Liver (tissue), 8 donors: ENCODE measurements at regions not wholly inside any gene's neighbourhood (a gene's known extent, or its start where the extent isn't known, plus 50 kb on each side); places are given as distances from the start of the nearest gene placed in this dataset.

ENCODE experiments used
- DNase-seq: peaks from one replicate; pipeline ENCODE4 v3.0.0-alpha.2; 2017; ENCODE audit warnings: low spot score
- H3K27ac ChIP-seq, 2 donors: one replicate each; pipeline ENCODE4 v1.7.0; 2013; ENCODE audit warnings: inconsistent platforms in 2 of 2, low read length in 2 of 2, control low read depth in 1 of 2, low read depth in 1 of 2, mild to moderate bottlenecking in 1 of 2
- H3K27me3 ChIP-seq, 4 donors: one replicate each; pipeline versions ENCODE4 v1.6.1 to v1.7.0; 2013; ENCODE audit warnings: low read length in 3 of 4, inconsistent platforms in 1 of 4, mild to moderate bottlenecking in 1 of 4, moderate library complexity in 1 of 4; ENCODE audit not compliant: control insufficient read depth in 4 of 4, insufficient read depth in 4 of 4
- H3K36me3 ChIP-seq, 4 donors: one replicate each; pipeline versions ENCODE4 v1.6.1 to v1.7.0; 2013; ENCODE audit warnings: low read length in 3 of 4, mild to moderate bottlenecking in 3 of 4, low read depth in 1 of 4, moderate library complexity in 1 of 4; ENCODE audit not compliant: control insufficient read depth in 4 of 4, insufficient read depth in 3 of 4
- H3K4me1 ChIP-seq, 4 donors: one replicate each; pipeline versions ENCODE4 v1.6.1 to v1.7.0; 2013; ENCODE audit warnings: low read length in 3 of 4, mild to moderate bottlenecking in 3 of 4, moderate library complexity in 1 of 4; ENCODE audit not compliant: control insufficient read depth in 4 of 4, insufficient read depth in 4 of 4
- H3K4me3 ChIP-seq, 3 donors: one replicate each; pipeline versions ENCODE4 v1.6.1 to v1.7.0; 2013; ENCODE audit warnings: low read length in 3 of 3, control low read depth in 1 of 3, low read depth in 1 of 3, mild to moderate bottlenecking in 1 of 3
- H3K9ac ChIP-seq, 2 donors: one replicate each; pipeline ENCODE4 v1.7.0; 2013; ENCODE audit warnings: low read length in 2 of 2, mild to moderate bottlenecking in 2 of 2, moderate library complexity in 2 of 2, control low read depth in 1 of 2, low read depth in 1 of 2
- H3K9me3 ChIP-seq, 4 donors: one replicate each; pipeline versions ENCODE4 v1.6.1 to v1.7.0; 2013; ENCODE audit warnings: low read length in 3 of 4; ENCODE audit not compliant: control insufficient read depth in 4 of 4
- EGR1 ChIP-seq, 2 donors: IDR thresholded peaks; 2 replicates each; pipeline ENCODE4 v1.6.1; 2016 to 2018; ENCODE audit warnings: antibody characterized with exemption in 2 of 2, low read depth in 2 of 2
- FOXA1 ChIP-seq: IDR thresholded peaks from 2 replicates; pipeline ENCODE4 v1.6.1; 2016; ENCODE audit warnings: antibody characterized with exemption
- FOXA2 ChIP-seq: IDR thresholded peaks from 2 replicates; pipeline ENCODE4 v1.6.1; 2016; ENCODE audit warnings: antibody characterized with exemption
- GABPA ChIP-seq, 2 donors: IDR thresholded peaks in 1 of 2; conservative IDR thresholded peaks in 1 of 2; 2 replicates each; pipeline ENCODE4 v1.6.1; 2016; ENCODE audit warnings: antibody characterized with exemption in 2 of 2, mild to moderate bottlenecking in 1 of 2, moderate library complexity in 1 of 2
- HNF4G ChIP-seq: IDR thresholded peaks from 2 replicates; pipeline ENCODE4 v1.6.1; 2016; ENCODE audit warnings: antibody characterized with exemption
- JUND ChIP-seq, 2 donors: IDR thresholded peaks; 2 replicates each; pipeline ENCODE4 v1.6.1; 2016; ENCODE audit warnings: antibody characterized with exemption in 2 of 2
- NR2F2 ChIP-seq: IDR thresholded peaks from 2 replicates; pipeline ENCODE4 v1.6.1; 2016; ENCODE audit warnings: antibody characterized with exemption
- RAD21 ChIP-seq, 2 donors: IDR thresholded peaks; 2 replicates each; pipeline ENCODE4 v1.6.1; 2016; ENCODE audit warnings: antibody characterized with exemption in 2 of 2, mild to moderate bottlenecking in 2 of 2
- RXRA ChIP-seq, 2 donors: IDR thresholded peaks; 2 replicates each; pipeline ENCODE4 v1.6.1; 2017 to 2018; ENCODE audit warnings: antibody characterized with exemption in 2 of 2, mild to moderate bottlenecking in 1 of 2
- SP1 ChIP-seq: IDR thresholded peaks from 2 replicates; pipeline ENCODE4 v1.6.1; 2018; ENCODE audit warnings: antibody characterized with exemption, mild to moderate bottlenecking
- TAF1 ChIP-seq: conservative IDR thresholded peaks from 2 replicates; pipeline ENCODE4 v1.6.1; 2016; ENCODE audit warnings: antibody characterized with exemption, mild to moderate bottlenecking
- YY1 ChIP-seq: IDR thresholded peaks from 2 replicates; pipeline ENCODE4 v1.6.1; 2016; ENCODE audit warnings: antibody characterized with exemption, mild to moderate bottlenecking
- WGBS: extraction: QIAGEN DNeasy Blood & Tissue Kit; methylation state at CpG from one replicate; pipeline ENCODE4 v1.1.7; 2013; 5-methylcytosine and 5-hydroxymethylcytosine counted together
- TF ChIP-seq, protein P1 (sequence below): IDR thresholded peaks from 2 replicates; pipeline ENCODE4 v1.6.1; 2016; ENCODE audit warnings: antibody characterized with exemption
- TF ChIP-seq, protein P2 (sequence below): IDR thresholded peaks from 2 replicates; pipeline ENCODE4 v1.6.1; 2016; ENCODE audit warnings: antibody characterized with exemption
- TF ChIP-seq, protein P3 (sequence below): fragments of 150-350 bp; IDR thresholded peaks from 2 replicates; pipeline ENCODE4 v1.5.1; 2017; ENCODE audit warnings: improper control_type of control experiment, low read depth, low read length; ENCODE audit not compliant: missing input control
- TF ChIP-seq, protein P4 (sequence below): IDR thresholded peaks from 2 replicates; pipeline ENCODE4 v1.6.1; 2016; ENCODE audit warnings: antibody characterized with exemption
- TF ChIP-seq, protein P5 (sequence below): IDR thresholded peaks from 2 replicates; pipeline ENCODE4 v1.6.1; 2016; ENCODE audit warnings: antibody characterized with exemption, mild to moderate bottlenecking
- donor health status: healthy.
- donor health status: healthy.
- donor health status: healthy.
- donor health status: healthy.
- donor health status: healthy.

DNA sequence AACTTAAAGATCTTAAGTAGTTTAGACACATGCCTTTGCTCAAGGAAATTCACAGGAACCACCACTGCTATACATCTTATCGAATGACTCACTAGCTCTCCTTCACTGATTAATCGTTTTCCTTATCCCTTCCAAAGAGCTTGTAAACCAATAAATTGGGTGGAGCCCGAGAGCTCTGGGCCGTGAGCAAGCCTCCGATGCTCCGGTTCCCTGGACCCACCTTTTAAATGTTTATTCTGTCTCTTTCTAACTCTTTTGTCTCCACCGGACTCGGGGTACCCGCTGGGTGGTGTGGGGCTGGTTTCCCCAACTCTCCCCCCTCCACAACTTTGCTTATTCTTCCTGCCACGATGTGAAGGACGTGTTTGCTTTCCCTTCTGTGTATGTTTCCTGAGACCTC lies 292.9 kb upstream of the TMEFF2 start:
- Histone ChIP-seq H3K4me3 (no peak overlapping the region), H3K4me1 (no peaks in the 10 kb centered on the region), H3K36me3 (no peaks in the 10 kb centered on the region), H3K9ac (no peak overlapping the region), H3K27me3 (peaks cover 0 to 6% (median 0%) of the 10 kb centered on the region in 4 donors), H3K9me3 (peaks cover 0 to 4% (median under 1%) of the 10 kb centered on the region in 4 donors), H3K27ac (no peak overlapping the region)
- TF ChIP-seq FOXA1 = no peak
- TF ChIP-seq, protein P1, sequence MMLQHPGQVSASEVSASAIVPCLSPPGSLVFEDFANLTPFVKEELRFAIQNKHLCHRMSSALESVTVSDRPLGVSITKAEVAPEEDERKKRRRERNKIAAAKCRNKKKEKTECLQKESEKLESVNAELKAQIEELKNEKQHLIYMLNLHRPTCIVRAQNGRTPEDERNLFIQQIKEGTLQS = no peak
- no peak for TF ChIP-seq FOXA2
- TF ChIP-seq JUND (IDR thresholded peaks at IDR 0.05) = no peak
- TF ChIP-seq YY1 = no peak
- no peak for TF ChIP-seq NR2F2
- no peak for TF ChIP-seq RXRA (IDR thresholded peaks at IDR 0.05)
- TF ChIP-seq, protein P2, sequence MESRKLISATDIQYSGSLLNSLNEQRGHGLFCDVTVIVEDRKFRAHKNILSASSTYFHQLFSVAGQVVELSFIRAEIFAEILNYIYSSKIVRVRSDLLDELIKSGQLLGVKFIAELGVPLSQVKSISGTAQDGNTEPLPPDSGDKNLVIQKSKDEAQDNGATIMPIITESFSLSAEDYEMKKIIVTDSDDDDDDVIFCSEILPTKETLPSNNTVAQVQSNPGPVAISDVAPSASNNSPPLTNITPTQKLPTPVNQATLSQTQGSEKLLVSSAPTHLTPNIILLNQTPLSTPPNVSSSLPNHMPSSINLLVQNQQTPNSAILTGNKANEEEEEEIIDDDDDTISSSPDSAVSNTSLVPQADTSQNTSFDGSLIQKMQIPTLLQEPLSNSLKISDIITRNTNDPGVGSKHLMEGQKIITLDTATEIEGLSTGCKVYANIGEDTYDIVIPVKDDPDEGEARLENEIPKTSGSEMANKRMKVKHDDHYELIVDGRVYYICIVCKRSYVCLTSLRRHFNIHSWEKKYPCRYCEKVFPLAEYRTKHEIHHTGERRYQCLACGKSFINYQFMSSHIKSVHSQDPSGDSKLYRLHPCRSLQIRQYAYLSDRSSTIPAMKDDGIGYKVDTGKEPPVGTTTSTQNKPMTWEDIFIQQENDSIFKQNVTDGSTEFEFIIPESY = no peak
- TF ChIP-seq HNF4G = no peak
- TF ChIP-seq, protein P3, sequence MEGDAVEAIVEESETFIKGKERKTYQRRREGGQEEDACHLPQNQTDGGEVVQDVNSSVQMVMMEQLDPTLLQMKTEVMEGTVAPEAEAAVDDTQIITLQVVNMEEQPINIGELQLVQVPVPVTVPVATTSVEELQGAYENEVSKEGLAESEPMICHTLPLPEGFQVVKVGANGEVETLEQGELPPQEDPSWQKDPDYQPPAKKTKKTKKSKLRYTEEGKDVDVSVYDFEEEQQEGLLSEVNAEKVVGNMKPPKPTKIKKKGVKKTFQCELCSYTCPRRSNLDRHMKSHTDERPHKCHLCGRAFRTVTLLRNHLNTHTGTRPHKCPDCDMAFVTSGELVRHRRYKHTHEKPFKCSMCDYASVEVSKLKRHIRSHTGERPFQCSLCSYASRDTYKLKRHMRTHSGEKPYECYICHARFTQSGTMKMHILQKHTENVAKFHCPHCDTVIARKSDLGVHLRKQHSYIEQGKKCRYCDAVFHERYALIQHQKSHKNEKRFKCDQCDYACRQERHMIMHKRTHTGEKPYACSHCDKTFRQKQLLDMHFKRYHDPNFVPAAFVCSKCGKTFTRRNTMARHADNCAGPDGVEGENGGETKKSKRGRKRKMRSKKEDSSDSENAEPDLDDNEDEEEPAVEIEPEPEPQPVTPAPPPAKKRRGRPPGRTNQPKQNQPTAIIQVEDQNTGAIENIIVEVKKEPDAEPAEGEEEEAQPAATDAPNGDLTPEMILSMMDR = no peak
- TF ChIP-seq EGR1 (IDR thresholded peaks at IDR 0.05; ENCODE audit: low read depth in 2 of 2) = no peak
- TF ChIP-seq, protein P4, sequence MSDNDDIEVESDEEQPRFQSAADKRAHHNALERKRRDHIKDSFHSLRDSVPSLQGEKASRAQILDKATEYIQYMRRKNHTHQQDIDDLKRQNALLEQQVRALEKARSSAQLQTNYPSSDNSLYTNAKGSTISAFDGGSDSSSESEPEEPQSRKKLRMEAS = no peak
- no peak for TF ChIP-seq RAD21 (IDR thresholded peaks at IDR 0.05)
- no peak for TF ChIP-seq TAF1
- no peak for TF ChIP-seq SP1
- TF ChIP-seq, protein P5, sequence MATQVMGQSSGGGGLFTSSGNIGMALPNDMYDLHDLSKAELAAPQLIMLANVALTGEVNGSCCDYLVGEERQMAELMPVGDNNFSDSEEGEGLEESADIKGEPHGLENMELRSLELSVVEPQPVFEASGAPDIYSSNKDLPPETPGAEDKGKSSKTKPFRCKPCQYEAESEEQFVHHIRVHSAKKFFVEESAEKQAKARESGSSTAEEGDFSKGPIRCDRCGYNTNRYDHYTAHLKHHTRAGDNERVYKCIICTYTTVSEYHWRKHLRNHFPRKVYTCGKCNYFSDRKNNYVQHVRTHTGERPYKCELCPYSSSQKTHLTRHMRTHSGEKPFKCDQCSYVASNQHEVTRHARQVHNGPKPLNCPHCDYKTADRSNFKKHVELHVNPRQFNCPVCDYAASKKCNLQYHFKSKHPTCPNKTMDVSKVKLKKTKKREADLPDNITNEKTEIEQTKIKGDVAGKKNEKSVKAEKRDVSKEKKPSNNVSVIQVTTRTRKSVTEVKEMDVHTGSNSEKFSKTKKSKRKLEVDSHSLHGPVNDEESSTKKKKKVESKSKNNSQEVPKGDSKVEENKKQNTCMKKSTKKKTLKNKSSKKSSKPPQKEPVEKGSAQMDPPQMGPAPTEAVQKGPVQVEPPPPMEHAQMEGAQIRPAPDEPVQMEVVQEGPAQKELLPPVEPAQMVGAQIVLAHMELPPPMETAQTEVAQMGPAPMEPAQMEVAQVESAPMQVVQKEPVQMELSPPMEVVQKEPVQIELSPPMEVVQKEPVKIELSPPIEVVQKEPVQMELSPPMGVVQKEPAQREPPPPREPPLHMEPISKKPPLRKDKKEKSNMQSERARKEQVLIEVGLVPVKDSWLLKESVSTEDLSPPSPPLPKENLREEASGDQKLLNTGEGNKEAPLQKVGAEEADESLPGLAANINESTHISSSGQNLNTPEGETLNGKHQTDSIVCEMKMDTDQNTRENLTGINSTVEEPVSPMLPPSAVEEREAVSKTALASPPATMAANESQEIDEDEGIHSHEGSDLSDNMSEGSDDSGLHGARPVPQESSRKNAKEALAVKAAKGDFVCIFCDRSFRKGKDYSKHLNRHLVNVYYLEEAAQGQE = no peak
- TF ChIP-seq GABPA (IDR thresholded peaks at IDR 0.05 in 1 of 2, conservative IDR thresholded peaks at IDR 0.05 in 1 of 2) = no peak
- WGBS = 73% methylated on average over 11 of the region's 11 CpGs
- DNase-seq = no peak

DNA sequence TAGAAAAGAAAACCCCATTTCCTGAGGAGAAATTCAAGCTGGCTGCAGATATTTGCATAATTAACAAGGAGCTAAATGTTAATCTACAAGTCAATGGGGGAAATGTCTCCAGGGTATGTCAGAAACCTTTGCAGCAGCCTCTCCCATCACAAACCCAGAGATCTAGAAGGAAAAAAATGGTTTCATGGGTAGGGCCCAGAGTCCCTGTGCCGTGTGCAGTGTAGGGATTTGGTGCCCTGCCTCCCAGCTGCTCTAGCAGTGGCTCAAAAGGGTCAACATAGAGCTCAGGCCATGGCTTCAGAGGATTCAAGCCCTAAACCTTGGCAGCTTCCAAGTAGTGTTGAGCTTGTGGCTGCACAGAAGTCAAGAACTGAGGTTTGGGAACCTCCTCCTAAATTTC lies 290.2 kb upstream of the TMEFF2 start:
- no peak for TF ChIP-seq JUND (IDR thresholded peaks at IDR 0.05)
- TF ChIP-seq RAD21 (IDR thresholded peaks at IDR 0.05) = no peak
- H3K27ac ChIP-seq = no peak overlapping the region
- H3K4me3 ChIP-seq = no peak overlapping the region
- peaks cover 0 to 3% (median 0%) of the 10 kb centered on the region in 4 donors for H3K27me3 ChIP-seq
- no peaks in the 10 kb centered on the region for H3K4me1 ChIP-seq
- WGBS = 66% methylated on average over 1 of the region's 1 CpG
- no peak for DNase-seq
- no peaks in the 10 kb centered on the region for H3K36me3 ChIP-seq
- peaks cover 0 to 3% (median under 1%) of the 10 kb centered on the region in 4 donors for H3K9me3 ChIP-seq
- H3K9ac ChIP-seq = no peak overlapping the region
